Astrocyte of the spinal cord (primary cell): ENCODE measurements at regions not wholly inside any gene's neighbourhood (a gene's known extent, or its start where the extent isn't known, plus 50 kb on each side); places are given as distances from the start of the nearest gene placed in this dataset.

Experiments
- DNase-seq: peaks from one replicate; pipeline ENCODE4 v3.0.0; 2011; ENCODE audit warnings: low read depth, low spot score
- H3K4me3 ChIP-seq: 2 replicates; pipeline ENCODE4 v1.5.1; 2011; ENCODE audit warnings: low read depth, mild to moderate bottlenecking, low read length, moderate library complexity
- CTCF ChIP-seq: IDR thresholded peaks from 2 replicates; pipeline ENCODE4 v1.5.1; 2012; ENCODE audit warnings: low read depth, mild to moderate bottlenecking, low read length, inconsistent platforms
- in situ Hi-C: cut with HindIII; loops from 2 replicates; pipeline ENCODE4 v1.10.0; 2017; ENCODE audit warnings: low sequenced_read_pairs

GRCh38 chr9:12974671-12975070 lies 199.9 kb downstream of the LURAP1L start:
- TF ChIP-seq CTCF: no peak
- no peak overlapping the region for H3K4me3 ChIP-seq
- DNase-seq: no peak
- in situ Hi-C loops: no loop called here

DNA sequence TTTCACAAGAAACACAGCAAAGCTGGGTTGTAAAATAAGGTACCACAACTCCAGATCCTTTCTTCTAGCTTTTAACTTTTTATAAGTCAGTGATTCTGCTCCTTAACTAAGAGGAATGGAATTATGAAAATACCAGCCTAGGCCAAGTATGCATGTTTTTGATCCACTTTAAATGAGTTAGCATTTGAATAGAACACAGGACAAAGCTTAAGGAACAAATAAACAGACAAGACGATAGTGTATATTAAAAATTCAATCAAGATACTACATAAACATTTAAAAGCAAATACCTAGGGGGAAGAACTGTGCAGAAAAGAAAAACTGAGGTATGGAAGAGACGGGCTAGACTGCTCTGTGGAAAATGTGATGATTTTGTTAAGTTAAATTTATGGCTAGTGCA lies 200.7 kb downstream of the LURAP1L start:
- in situ Hi-C loops: no loop called here
- H3K4me3 ChIP-seq: no peak overlapping the region
- DNase-seq: no peak
- no peak for TF ChIP-seq CTCF

- H3K4me3 ChIP-seq: no peak overlapping the region
- DNase-seq: no peak
- no peak for TF ChIP-seq CTCF
- in situ Hi-C loops: no loop called here
Measured at GRCh38 chr9:12980085-12980851, 205.4 kb downstream of the LURAP1L start.

DNA sequence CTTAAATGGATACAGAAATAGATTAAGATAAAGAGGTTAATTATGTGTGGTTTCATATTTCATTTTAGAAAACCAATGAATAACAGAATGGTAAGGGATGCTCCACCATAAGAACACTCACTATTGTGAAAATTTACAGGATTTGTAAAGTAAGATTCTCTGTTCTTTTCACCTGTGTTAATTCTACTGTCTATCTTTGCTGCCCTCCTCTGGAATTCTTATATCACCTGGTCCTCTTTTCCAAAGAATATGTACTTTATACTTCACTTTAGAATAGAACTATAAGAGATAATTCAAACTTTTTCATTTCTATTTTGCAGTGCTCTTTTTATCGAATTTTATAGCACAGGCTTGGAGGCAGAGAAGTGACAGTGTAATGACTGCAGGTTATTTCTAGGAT lies 213.4 kb downstream of the LURAP1L start:
- no peak for TF ChIP-seq CTCF
- no peak overlapping the region for H3K4me3 ChIP-seq
- in situ Hi-C loops: no loop called here
- DNase-seq: no peak

DNA sequence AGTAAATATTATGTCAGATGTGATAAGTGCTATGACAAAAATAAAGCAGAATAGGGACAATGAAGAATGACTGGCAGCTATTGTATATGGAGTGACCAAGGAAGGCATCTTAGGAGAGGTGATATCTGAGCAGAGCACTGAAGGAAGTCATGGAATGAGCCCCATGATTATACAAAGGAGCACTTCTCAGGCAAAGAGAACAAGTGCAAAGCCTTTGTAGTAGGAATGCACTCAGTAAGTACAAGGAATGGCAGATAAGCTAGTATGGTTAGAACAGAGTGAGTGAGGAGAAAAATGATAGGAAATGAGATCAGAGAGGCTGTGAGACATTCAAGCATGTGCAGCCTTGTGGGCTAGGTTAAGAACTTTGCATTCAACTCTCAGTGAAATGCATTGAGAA lies 214.8 kb downstream of the LURAP1L start:
- H3K4me3 ChIP-seq: no peak overlapping the region
- TF ChIP-seq CTCF: no peak
- in situ Hi-C loops: no loop called here
- no peak for DNase-seq

DNA sequence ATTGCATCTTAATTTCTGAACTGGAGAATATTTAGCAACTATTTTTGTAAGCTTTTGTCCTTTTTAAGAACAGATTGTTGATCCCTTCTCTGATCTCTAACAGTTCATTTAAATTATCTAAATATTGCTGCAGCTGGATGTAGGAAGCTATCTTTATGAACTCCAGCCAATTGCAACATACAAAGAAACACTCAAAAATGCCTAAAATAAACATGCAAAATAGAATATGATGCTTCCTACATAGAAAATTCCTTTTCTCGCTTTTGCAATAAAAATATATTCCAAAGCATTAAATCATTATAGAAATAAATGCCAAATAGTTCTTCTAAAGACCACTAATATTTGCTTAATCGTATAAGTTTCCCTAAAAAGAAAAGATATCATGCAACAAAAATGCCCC lies 218.6 kb downstream of the LURAP1L start:
- no peak overlapping the region for H3K4me3 ChIP-seq
- TF ChIP-seq CTCF: no peak
- DNase-seq: peak; percentile 10
- in situ Hi-C loops: no loop called here
